ENCODE measurements at regions not wholly inside any gene's neighbourhood (a gene's known extent, or its start where the extent isn't known, plus 50 kb on each side); places are given as distances from the start of the nearest gene placed in this dataset.

- H3K36me3 ChIP-seq (ENCODE audit: control insufficient read depth, insufficient read depth, low read length): no peaks in the 10 kb centered on the region
- CTCF ChIA-PET: no interaction called here
- POLR2A ChIA-PET: no interaction called here
- DNase-seq (ENCODE audit: low read depth): no peak
- TF ChIP-seq CTCF (IDR thresholded peaks at IDR 0.05; ENCODE audit: insufficient read depth, low read depth, low read length): no peak
- H3K4me3 ChIP-seq (ENCODE audit: low read depth, low read length): no peak overlapping the region
- H3K27me3 ChIP-seq (ENCODE audit: control insufficient read depth, insufficient read depth, low read length): no peaks in the 10 kb centered on the region
Measured at GRCh38 chr2:59858540-59858939, 694.9 kb downstream of the BCL11A start.

GRCh38 chr2:59857109-59857508 is 696.3 kb downstream of the BCL11A start:
- POLR2A ChIA-PET: no interaction called here
- no peak for TF ChIP-seq CTCF (IDR thresholded peaks at IDR 0.05; ENCODE audit: insufficient read depth, low read depth, low read length)
- Histone ChIP-seq H3K4me3 (ENCODE audit: low read depth, low read length) (no peak overlapping the region), H3K27me3 (ENCODE audit: control insufficient read depth, insufficient read depth, low read length) (no peaks in the 10 kb centered on the region), H3K36me3 (ENCODE audit: control insufficient read depth, insufficient read depth, low read length) (no peaks in the 10 kb centered on the region)
- no peak for DNase-seq (ENCODE audit: low read depth)
- CTCF ChIA-PET: no interaction called here

GRCh38 chr2:59856391-59856790 is 697.1 kb downstream of the BCL11A start:
- no peak for TF ChIP-seq CTCF (IDR thresholded peaks at IDR 0.05; ENCODE audit: insufficient read depth, low read depth, low read length)
- ChIA-PET POLR2A (no interaction called here), CTCF (no interaction called here)
- no peak overlapping the region for H3K4me3 ChIP-seq (ENCODE audit: low read depth, low read length)
- H3K27me3 ChIP-seq (ENCODE audit: control insufficient read depth, insufficient read depth, low read length): no peaks in the 10 kb centered on the region
- no peaks in the 10 kb centered on the region for H3K36me3 ChIP-seq (ENCODE audit: control insufficient read depth, insufficient read depth, low read length)
- no peak for DNase-seq (ENCODE audit: low read depth)

GRCh38 chr2:59853032-59853431 is 700.4 kb downstream of the BCL11A start:
- Histone ChIP-seq H3K36me3 (ENCODE audit: control insufficient read depth, insufficient read depth, low read length) (no peaks in the 10 kb centered on the region), H3K4me3 (ENCODE audit: low read depth, low read length) (no peak overlapping the region), H3K27me3 (ENCODE audit: control insufficient read depth, insufficient read depth, low read length) (no peaks in the 10 kb centered on the region)
- CTCF ChIA-PET: no interaction called here
- DNase-seq (ENCODE audit: low read depth): no peak
- POLR2A ChIA-PET: no interaction called here
- TF ChIP-seq CTCF (IDR thresholded peaks at IDR 0.05; ENCODE audit: insufficient read depth, low read depth, low read length): no peak

GRCh38 chr2:59851836-59852475 is 701.5 kb downstream of the BCL11A start:
- Histone ChIP-seq H3K36me3 (ENCODE audit: control insufficient read depth, insufficient read depth, low read length) (no peaks in the 10 kb centered on the region), H3K27me3 (ENCODE audit: control insufficient read depth, insufficient read depth, low read length) (no peaks in the 10 kb centered on the region), H3K4me3 (ENCODE audit: low read depth, low read length) (no peak overlapping the region)
- POLR2A ChIA-PET: no interaction called here
- DNase-seq (ENCODE audit: low read depth): no peak
- CTCF ChIA-PET: no interaction called here
- no peak for TF ChIP-seq CTCF (IDR thresholded peaks at IDR 0.05; ENCODE audit: insufficient read depth, low read depth, low read length)
